Hematopoietic multipotent progenitor cell treated with erythropoietin and hydrocortisone succinate and interleukin-3 and kit ligand, for 6 days (in vitro differentiated cells): ENCODE measurements at regions not wholly inside any gene's neighbourhood (a gene's known extent, or its start where the extent isn't known, plus 50 kb on each side); places are given as distances from the start of the nearest gene placed in this dataset.

ENCODE experiments used
- DNase-seq: peaks from one replicate; pipeline ENCODE4 v3.0.0-alpha.2; 2015

- DNase-seq, result no peak
Observed at GRCh38 chr2:128380961-128381938, 62.6 kb upstream of the HS6ST1 start.

- DNase-seq, result no peak
Observed at GRCh38 chr2:128384446-128384845, 65.8 kb upstream of the HS6ST1 start.

- DNase-seq, result no peak
Observed at GRCh38 chr2:128384956-128385355, 66.3 kb upstream of the HS6ST1 start.

- no peak for DNase-seq
Observed at GRCh38 chr2:128385365-128385764, 66.7 kb upstream of the HS6ST1 start.

GRCh38 chr2:128386066-128386465 lies 67.4 kb upstream of the HS6ST1 start:
- no peak for DNase-seq

GRCh38 chr2:128388499-128388941 lies 69.9 kb upstream of the HS6ST1 start:
- no peak for DNase-seq

- no peak for DNase-seq
Observed at GRCh38 chr2:128389388-128390086, 70.9 kb upstream of the HS6ST1 start.

- DNase-seq, result no peak
Observed at GRCh38 chr2:128390256-128390990, 71.8 kb upstream of the HS6ST1 start.

- DNase-seq, result no peak
Observed at GRCh38 chr2:128390991-128391630, 72.4 kb upstream of the HS6ST1 start.

GRCh38 chr2:128391679-128392078 lies 73.0 kb upstream of the HS6ST1 start:
- DNase-seq, result no peak

GRCh38 chr2:128392207-128392606 lies 73.5 kb upstream of the HS6ST1 start:
- DNase-seq, result no peak

- DNase-seq, result no peak
Observed at GRCh38 chr2:128394007-128394730, 75.5 kb upstream of the HS6ST1 start.

GRCh38 chr2:128395196-128395595 lies 76.5 kb upstream of the HS6ST1 start:
- no peak for DNase-seq

- no peak for DNase-seq
Observed at GRCh38 chr2:128395640-128396499, 77.2 kb upstream of the HS6ST1 start.

GRCh38 chr2:128396500-128396891 lies 77.8 kb upstream of the HS6ST1 start:
- no peak for DNase-seq

GRCh38 chr2:128396946-128397345 lies 78.3 kb upstream of the HS6ST1 start:
- no peak for DNase-seq

GRCh38 chr2:128399256-128399655 lies 80.6 kb upstream of the HS6ST1 start:
- DNase-seq, result no peak

- DNase-seq, result no peak
Observed at GRCh38 chr2:128399690-128400291, 81.1 kb upstream of the HS6ST1 start.

GRCh38 chr2:128401680-128402079 lies 83.0 kb upstream of the HS6ST1 start:
- DNase-seq, result no peak

GRCh38 chr2:128402911-128403670 lies 84.4 kb upstream of the HS6ST1 start:
- DNase-seq, result no peak
